ENCODE measurements at regions not wholly inside any gene's neighbourhood (a gene's known extent, or its start where the extent isn't known, plus 50 kb on each side); places are given as distances from the start of the nearest gene placed in this dataset.

DNA sequence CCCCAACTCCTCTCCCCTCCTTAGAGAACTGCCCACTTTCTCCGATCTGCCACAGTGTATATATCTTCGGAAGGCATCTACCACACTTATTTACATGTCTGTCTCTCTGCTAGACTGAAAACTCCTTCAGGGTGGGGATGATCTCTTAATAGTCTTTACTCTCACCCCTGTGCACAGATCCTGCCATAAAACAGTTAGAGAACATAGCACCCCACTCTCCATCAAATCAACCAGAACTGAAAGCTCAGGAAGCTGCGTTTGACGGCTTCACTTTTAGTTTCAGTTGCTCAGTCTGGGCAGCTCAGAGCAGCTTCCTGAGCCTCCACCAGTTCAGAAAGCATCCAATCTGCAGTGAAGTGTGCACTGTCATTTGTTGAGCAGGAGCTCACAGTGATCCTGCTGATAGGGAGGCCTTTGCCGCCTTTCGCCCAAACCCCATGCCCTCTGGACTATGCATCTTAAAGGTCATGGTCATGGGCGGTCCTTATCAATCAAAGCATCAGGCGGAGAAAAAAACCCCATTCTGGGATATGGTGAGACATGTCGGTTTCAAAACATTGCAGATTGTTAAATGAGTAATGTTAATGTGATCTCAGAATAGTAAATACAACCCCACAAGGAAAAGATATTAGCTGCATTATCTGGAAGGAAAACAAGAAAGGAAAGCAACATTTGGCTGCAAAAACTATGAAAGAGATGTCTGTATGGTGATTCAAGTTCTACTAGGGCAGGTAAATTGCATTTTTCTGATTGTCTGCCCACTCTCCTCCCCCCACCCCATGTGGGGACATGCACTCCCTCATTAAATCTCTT is 167.1 kb upstream of the ADO start:
- TF ChIP-seq EZH2 (IDR thresholded peaks at IDR 0.05) (no peak), POLR2AphosphoS5 (IDR thresholded peaks at IDR 0.05; ENCODE audit: borderline replicate concordance, low read depth, low read length) (no peak)
